ENCODE measurements at regions not wholly inside any gene's neighbourhood (a gene's known extent, or its start where the extent isn't known, plus 50 kb on each side); places are given as distances from the start of the nearest gene placed in this dataset.
A peak's percentile ranks its signal among the peaks of the same experiment; 100 is the strongest.
"Not testable (repeated sequence)": the region's sequence is repeated elsewhere in the genome, so short reads cannot be mapped to it uniquely, and the experiment has no call there.

GRCh38 chr10:91745090-91745831, 53.0 kb upstream of the TNKS2 start:
- peak in 1 of 2 experiments; percentile 20 for DNase-seq (ENCODE audit: low spot score in 2 of 2)
- Histone ChIP-seq H3K4me1 (no peaks in the 10 kb centered on the region), H3K4me3 (no peak overlapping the region), H3K36me3 (replicated peaks) (no peaks in the 10 kb centered on the region), H3K9me3 (no peaks in the 10 kb centered on the region), H3K27me3 (ENCODE audit: low read depth) (peaks cover 4% of the 10 kb centered on the region; the same call in 1 of the 2 replicates)
- in situ Hi-C loops (cut with MboI; ENCODE audit: low sequenced_read_pairs) = no loop called here

- Histone ChIP-seq H3K36me3 (replicated peaks) (no peaks in the 10 kb centered on the region), H3K4me3 (no peak overlapping the region), H3K4me1 (no peaks in the 10 kb centered on the region), H3K27me3 (ENCODE audit: low read depth) (peaks cover 4% of the 10 kb centered on the region; the same call in 1 of the 2 replicates), H3K9me3 (no peaks in the 10 kb centered on the region)
- in situ Hi-C loops (cut with MboI; ENCODE audit: low sequenced_read_pairs) = no loop called here
- DNase-seq (ENCODE audit: low spot score in 2 of 2) = no peak
Measured at GRCh38 chr10:91743465-91743864, 54.8 kb upstream of the TNKS2 start.

GRCh38 chr10:91742229-91742628, 56.0 kb upstream of the TNKS2 start:
- Histone ChIP-seq H3K4me3 (no peak overlapping the region), H3K4me1 (no peaks in the 10 kb centered on the region), H3K27me3 (ENCODE audit: low read depth) (peaks cover 7% of the 10 kb centered on the region; the same call in 1 of the 2 replicates), H3K9me3 (no peaks in the 10 kb centered on the region), H3K36me3 (replicated peaks) (no peaks in the 10 kb centered on the region)
- no peak for DNase-seq (ENCODE audit: low spot score in 2 of 2)
- in situ Hi-C loops (cut with MboI; ENCODE audit: low sequenced_read_pairs) = no loop called here

- Histone ChIP-seq H3K27me3 (ENCODE audit: low read depth) (peaks cover 7% of the 10 kb centered on the region; the same call in 1 of the 2 replicates), H3K9me3 (no peaks in the 10 kb centered on the region), H3K36me3 (replicated peaks) (no peaks in the 10 kb centered on the region), H3K4me3 (no peak overlapping the region), H3K4me1 (no peaks in the 10 kb centered on the region)
- in situ Hi-C loops (cut with MboI; ENCODE audit: low sequenced_read_pairs) = no loop called here
- no peak for DNase-seq (ENCODE audit: low spot score in 2 of 2)
Measured at GRCh38 chr10:91741356-91741755, 56.9 kb upstream of the TNKS2 start.

GRCh38 chr10:91740353-91740924, 57.8 kb upstream of the TNKS2 start:
- Histone ChIP-seq H3K27me3 (ENCODE audit: low read depth) (peaks cover 9% of the 10 kb centered on the region; the same call in 1 of the 2 replicates), H3K36me3 (replicated peaks) (no peaks in the 10 kb centered on the region), H3K4me3 (no peak overlapping the region), H3K9me3 (no peaks in the 10 kb centered on the region), H3K4me1 (no peaks in the 10 kb centered on the region)
- DNase-seq (ENCODE audit: low spot score in 2 of 2) = no peak
- in situ Hi-C loops (cut with MboI; ENCODE audit: low sequenced_read_pairs) = no loop called here

GRCh38 chr10:91732265-91732664, 66.0 kb upstream of the TNKS2 start:
- in situ Hi-C loops (cut with MboI; ENCODE audit: low sequenced_read_pairs); H3K4me1 ChIP-seq; DNase-seq (ENCODE audit: low spot score in 2 of 2); H3K27me3 ChIP-seq (ENCODE audit: low read depth); H3K36me3 ChIP-seq (replicated peaks); H3K9me3 ChIP-seq; H3K4me3 ChIP-seq: not testable (repeated sequence)

GRCh38 chr10:91729339-91729738, 68.9 kb upstream of the TNKS2 start:
- in situ Hi-C loops (cut with MboI; ENCODE audit: low sequenced_read_pairs) = not testable (repeated sequence)

GRCh38 chr10:91726355-91726754, 71.9 kb upstream of the TNKS2 start:
- DNase-seq (ENCODE audit: low spot score in 2 of 2) = no peak
- in situ Hi-C loops (cut with MboI; ENCODE audit: low sequenced_read_pairs) = no loop called here

More at GRCh38 chr10:91729339-91729738, 68.9 kb upstream of the TNKS2 start:
- not testable (repeated sequence) for H3K36me3 ChIP-seq (replicated peaks); H3K27me3 ChIP-seq (ENCODE audit: low read depth); H3K9me3 ChIP-seq; H3K4me3 ChIP-seq; H3K4me1 ChIP-seq; DNase-seq (ENCODE audit: low spot score in 2 of 2)

GRCh38 chr10:91724933-91725332, 73.3 kb upstream of the TNKS2 start:
- in situ Hi-C loops (cut with MboI; ENCODE audit: low sequenced_read_pairs) = no loop called here
- Histone ChIP-seq H3K4me3 (no peak overlapping the region), H3K27me3 (ENCODE audit: low read depth) (peaks cover 5% of the 10 kb centered on the region), H3K9me3 (no peaks in the 10 kb centered on the region), H3K4me1 (no peaks in the 10 kb centered on the region), H3K36me3 (replicated peaks) (no peaks in the 10 kb centered on the region)
- DNase-seq (ENCODE audit: low spot score in 2 of 2) = no peak

More at GRCh38 chr10:91726355-91726754, 71.9 kb upstream of the TNKS2 start:
- Histone ChIP-seq H3K4me3 (no peak overlapping the region), H3K27me3 (ENCODE audit: low read depth) (peaks cover 7% of the 10 kb centered on the region), H3K4me1 (no peaks in the 10 kb centered on the region), H3K9me3 (no peaks in the 10 kb centered on the region), H3K36me3 (replicated peaks) (no peaks in the 10 kb centered on the region)

GRCh38 chr10:91713461-91714072, 80.7 kb upstream of the PPP1R3C start:
- Histone ChIP-seq H3K36me3 (replicated peaks) (no peaks in the 10 kb centered on the region), H3K9me3 (no peaks in the 10 kb centered on the region), H3K4me1 (peaks cover 3% of the 10 kb centered on the region; the same call in 1 of the 2 replicates), H3K27me3 (ENCODE audit: low read depth) (no peaks in the 10 kb centered on the region), H3K4me3 (no peak overlapping the region)
- DNase-seq (ENCODE audit: low spot score in 2 of 2) = no peak
- in situ Hi-C loops (cut with MboI; ENCODE audit: low sequenced_read_pairs) = no loop called here

- in situ Hi-C loops (cut with MboI; ENCODE audit: low sequenced_read_pairs) = no loop called here
Measured at GRCh38 chr10:91711885-91712680, 79.2 kb upstream of the PPP1R3C start.

GRCh38 chr10:91709394-91709798, 76.5 kb upstream of the PPP1R3C start:
- H3K4me1 ChIP-seq = peaks cover 3% of the 10 kb centered on the region; the same call in 1 of the 2 replicates
- H3K27me3 ChIP-seq (ENCODE audit: low read depth) = peaks cover 2% of the 10 kb centered on the region
- DNase-seq (ENCODE audit: low spot score in 2 of 2) = no peak
- in situ Hi-C loops (cut with MboI; ENCODE audit: low sequenced_read_pairs) = no loop called here
- H3K36me3 ChIP-seq (replicated peaks) = no peaks in the 10 kb centered on the region
- no peak overlapping the region for H3K4me3 ChIP-seq
- no peaks in the 10 kb centered on the region for H3K9me3 ChIP-seq

More at GRCh38 chr10:91711885-91712680, 79.2 kb upstream of the PPP1R3C start:
- no peaks in the 10 kb centered on the region for H3K27me3 ChIP-seq (ENCODE audit: low read depth)
- DNase-seq (ENCODE audit: low spot score in 2 of 2) = no peak
- H3K4me1 ChIP-seq = peaks cover 3% of the 10 kb centered on the region; the same call in 1 of the 2 replicates
- no peaks in the 10 kb centered on the region for H3K9me3 ChIP-seq
- no peaks in the 10 kb centered on the region for H3K36me3 ChIP-seq (replicated peaks)
- H3K4me3 ChIP-seq = no peak overlapping the region

- H3K4me1 ChIP-seq = peaks cover 3% of the 10 kb centered on the region; the same call in 1 of the 2 replicates
- in situ Hi-C loops (cut with MboI; ENCODE audit: low sequenced_read_pairs) = no loop called here
- no peak for DNase-seq (ENCODE audit: low spot score in 2 of 2)
- no peaks in the 10 kb centered on the region for H3K36me3 ChIP-seq (replicated peaks)
- no peak overlapping the region for H3K4me3 ChIP-seq
- no peaks in the 10 kb centered on the region for H3K9me3 ChIP-seq
- H3K27me3 ChIP-seq (ENCODE audit: low read depth) = peaks cover 2% of the 10 kb centered on the region
Measured at GRCh38 chr10:91708174-91708861, 75.4 kb upstream of the PPP1R3C start.

Measured in HAP-1 (cell line).